Tibial artery (tissue), 4 donors: ENCODE measurements at regions not wholly inside any gene's neighbourhood (a gene's known extent, or its start where the extent isn't known, plus 50 kb on each side); places are given as distances from the start of the nearest gene placed in this dataset.

Experiments used
- DNase-seq, 2 donors: peaks; one replicate each; pipeline ENCODE4 v3.0.0-alpha.2; 2019
- H3K27ac ChIP-seq, 2 donors: fragments of 200-600 bp; sonication (generic) in 1 of 2; 1 replicate in 1 of 2; 2 replicates in 1 of 2; pipeline ENCODE4 v1.5.1; 2018 to 2019; ENCODE audit warnings: mild to moderate bottlenecking in 1 of 2
- H3K27me3 ChIP-seq, 2 donors: fragments of 200-600 bp; sonication (generic) in 1 of 2; one replicate each; pipeline versions ENCODE4 v1.5.1 to v1.6.0; 2016 to 2019
- H3K36me3 ChIP-seq, 3 donors: fragments of 200-600 bp; sonication (generic) in 2 of 3; one replicate each; pipeline ENCODE4 v1.5.1; 2016 to 2019; ENCODE audit warnings: mild to moderate bottlenecking in 2 of 3
- H3K4me1 ChIP-seq, 4 donors: fragments of 200-600 bp; sonication (generic) in 2 of 4; 1 replicate in 3 of 4; 2 replicates in 1 of 4; pipeline ENCODE4 v1.5.1; 2016 to 2019
- H3K4me3 ChIP-seq, 2 donors: fragments of 200-600 bp; sonication (generic) in 1 of 2; 1 replicate in 1 of 2; 2 replicates in 1 of 2; pipeline ENCODE4 v1.5.1; 2018 to 2019; ENCODE audit warnings: mild to moderate bottlenecking in 2 of 2
- H3K9me3 ChIP-seq, 3 donors: fragments of 200-600 bp; sonication (generic) in 1 of 3; one replicate each; pipeline ENCODE4 v1.5.1; 2016 to 2019
- intact Hi-C: fragments of 100-400 bp; cut with DNase I; formaldehyde crosslinking; loops from one replicate; pipeline ENCODE4 v1.15.0; 2023; ENCODE audit warnings: low total_unique reads
- TF ChIP-seq, protein P1 (sequence below), 2 experiments: fragments of 200-600 bp in 1 of 2; fragments of 450-650 bp in 1 of 2; IDR thresholded peaks; one replicate each; pipeline ENCODE4 v1.5.1; 2017 to 2019; ENCODE audit warnings: antibody characterized with exemption in 2 of 2, mild to moderate bottlenecking in 1 of 2, moderate library complexity in 1 of 2

DNA sequence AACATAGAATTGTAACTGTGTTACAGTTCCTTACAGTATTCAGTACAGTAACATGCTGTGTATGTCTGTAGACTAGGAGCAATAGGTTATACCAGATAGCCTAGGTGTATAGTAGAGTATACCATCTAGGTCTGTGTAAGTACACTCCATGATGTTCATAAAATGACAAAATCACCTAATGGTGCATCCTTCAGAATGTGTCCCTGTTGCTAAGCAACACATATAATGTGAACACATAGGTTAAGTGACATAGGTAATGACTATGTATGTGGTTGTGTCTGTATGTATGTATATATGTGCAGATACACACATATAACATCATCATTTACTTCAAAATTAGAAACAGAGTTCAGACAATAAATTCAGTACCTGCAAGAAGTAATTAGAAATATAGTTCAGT lies 146.8 kb upstream of the GAP43 start:
- TF ChIP-seq, protein P1, sequence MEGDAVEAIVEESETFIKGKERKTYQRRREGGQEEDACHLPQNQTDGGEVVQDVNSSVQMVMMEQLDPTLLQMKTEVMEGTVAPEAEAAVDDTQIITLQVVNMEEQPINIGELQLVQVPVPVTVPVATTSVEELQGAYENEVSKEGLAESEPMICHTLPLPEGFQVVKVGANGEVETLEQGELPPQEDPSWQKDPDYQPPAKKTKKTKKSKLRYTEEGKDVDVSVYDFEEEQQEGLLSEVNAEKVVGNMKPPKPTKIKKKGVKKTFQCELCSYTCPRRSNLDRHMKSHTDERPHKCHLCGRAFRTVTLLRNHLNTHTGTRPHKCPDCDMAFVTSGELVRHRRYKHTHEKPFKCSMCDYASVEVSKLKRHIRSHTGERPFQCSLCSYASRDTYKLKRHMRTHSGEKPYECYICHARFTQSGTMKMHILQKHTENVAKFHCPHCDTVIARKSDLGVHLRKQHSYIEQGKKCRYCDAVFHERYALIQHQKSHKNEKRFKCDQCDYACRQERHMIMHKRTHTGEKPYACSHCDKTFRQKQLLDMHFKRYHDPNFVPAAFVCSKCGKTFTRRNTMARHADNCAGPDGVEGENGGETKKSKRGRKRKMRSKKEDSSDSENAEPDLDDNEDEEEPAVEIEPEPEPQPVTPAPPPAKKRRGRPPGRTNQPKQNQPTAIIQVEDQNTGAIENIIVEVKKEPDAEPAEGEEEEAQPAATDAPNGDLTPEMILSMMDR (IDR thresholded peaks at IDR 0.05) = no peak
- Histone ChIP-seq H3K27ac (no peak overlapping the region), H3K27me3 (no peaks in the 10 kb centered on the region), H3K9me3 (no peaks in the 10 kb centered on the region), H3K4me3 (no peak overlapping the region), H3K36me3 (no peaks in the 10 kb centered on the region), H3K4me1 (no peaks in the 10 kb centered on the region)
- no peak for DNase-seq
- intact Hi-C loops = loop anchor here (10.0 kb wide), 1 partner anchor 1862 kb away; no protein-coding TSS in a partner anchor

DNA sequence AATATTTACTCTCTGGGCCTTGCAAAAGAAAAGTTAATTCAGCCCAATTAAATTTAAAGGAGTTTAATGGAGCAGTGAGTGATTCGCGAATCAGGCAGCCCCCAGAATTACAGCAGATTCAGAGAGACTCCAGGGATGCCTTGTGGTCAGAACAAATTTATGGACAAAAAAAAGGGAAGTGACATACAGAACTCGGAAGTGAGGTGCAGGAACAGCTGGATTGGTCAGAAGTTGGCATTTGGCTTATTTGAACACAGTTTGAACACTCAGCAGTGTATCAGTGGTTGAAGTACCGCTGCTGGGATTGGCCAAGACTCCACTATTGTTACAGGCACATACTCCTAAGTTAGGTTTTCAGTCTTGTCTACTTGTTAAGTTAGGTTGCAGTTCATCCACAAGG lies 145.0 kb upstream of the GAP43 start:
- Histone ChIP-seq H3K4me3 (no peak overlapping the region), H3K36me3 (no peaks in the 10 kb centered on the region), H3K27me3 (no peaks in the 10 kb centered on the region), H3K27ac (no peak overlapping the region), H3K9me3 (no peaks in the 10 kb centered on the region), H3K4me1 (no peaks in the 10 kb centered on the region)
- no peak for DNase-seq
- TF ChIP-seq, protein P1 (IDR thresholded peaks at IDR 0.05) = no peak
- intact Hi-C loops = loop anchor here (10.0 kb wide), 1 partner anchor 1864 kb away; no protein-coding TSS in a partner anchor

DNA sequence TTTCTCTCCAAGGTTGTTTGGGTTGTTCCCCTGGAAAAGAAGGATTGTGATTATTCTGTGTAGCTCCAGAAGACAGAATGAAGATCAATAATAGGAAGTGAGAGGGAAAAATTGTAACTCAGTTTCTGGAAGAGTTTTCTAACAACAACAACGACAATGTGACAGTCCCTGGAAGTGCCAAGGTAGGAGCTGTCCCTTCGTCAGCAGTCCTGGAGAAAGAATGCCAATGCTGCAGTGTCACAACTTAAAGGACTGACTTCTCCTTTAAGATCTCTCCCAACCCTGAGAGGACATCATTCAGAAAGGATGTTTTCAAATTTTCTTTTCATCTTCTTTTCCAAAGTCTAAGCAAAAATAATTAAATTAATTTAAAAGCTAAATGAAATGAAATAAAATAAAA lies 136.4 kb upstream of the GAP43 start:
- no peaks in the 10 kb centered on the region for H3K4me1 ChIP-seq
- no peaks in the 10 kb centered on the region for H3K27me3 ChIP-seq
- no peaks in the 10 kb centered on the region for H3K36me3 ChIP-seq
- no peaks in the 10 kb centered on the region for H3K9me3 ChIP-seq
- TF ChIP-seq, protein P1 (IDR thresholded peaks at IDR 0.05) = no peak
- no peak overlapping the region for H3K4me3 ChIP-seq
- intact Hi-C loops = no loop called here
- DNase-seq = no peak
- H3K27ac ChIP-seq = no peak overlapping the region

DNA sequence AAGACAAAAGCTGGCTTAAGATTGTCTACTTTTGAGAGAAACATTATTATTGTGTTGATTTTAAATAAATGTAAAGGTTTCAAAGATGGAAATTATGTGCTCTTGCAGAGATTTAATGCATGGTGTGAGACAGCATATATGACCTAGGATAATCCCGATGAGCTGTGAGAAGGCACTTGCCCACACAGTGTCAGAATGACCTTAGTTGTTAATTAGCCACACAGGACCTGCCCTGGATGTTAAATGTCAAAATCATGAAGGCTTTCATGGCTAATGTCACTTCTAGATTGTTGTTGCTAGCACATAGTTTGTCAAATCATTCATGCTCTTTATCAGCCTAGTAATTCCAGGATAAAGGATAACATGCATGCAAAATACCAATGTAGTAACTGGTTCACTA lies 135.3 kb upstream of the GAP43 start:
- Histone ChIP-seq H3K4me1 (no peaks in the 10 kb centered on the region), H3K9me3 (no peaks in the 10 kb centered on the region), H3K36me3 (no peaks in the 10 kb centered on the region), H3K4me3 (no peak overlapping the region), H3K27me3 (no peaks in the 10 kb centered on the region), H3K27ac (no peak overlapping the region)
- intact Hi-C loops = no loop called here
- TF ChIP-seq, protein P1 (IDR thresholded peaks at IDR 0.05) = no peak
- no peak for DNase-seq

DNA sequence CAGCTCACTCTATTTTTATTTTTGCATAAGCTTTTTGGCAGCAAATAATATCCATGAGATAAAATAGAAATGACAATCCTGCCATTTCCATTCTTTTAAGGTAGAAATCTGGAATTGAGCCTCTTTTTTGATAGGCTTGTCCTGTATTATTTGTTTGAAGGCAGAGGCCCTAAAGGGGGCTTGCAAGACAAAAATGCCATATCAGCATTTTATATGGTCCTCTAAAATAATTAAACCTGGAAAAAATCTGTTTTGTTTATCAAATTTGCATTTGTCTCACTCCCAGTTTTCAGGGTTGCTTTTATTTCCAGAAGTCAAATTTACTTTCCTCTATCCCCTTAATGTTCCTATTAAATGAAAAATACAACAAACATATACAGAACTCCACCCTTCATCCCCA lies 134.9 kb upstream of the GAP43 start:
- no peak for DNase-seq
- Histone ChIP-seq H3K36me3 (no peaks in the 10 kb centered on the region), H3K9me3 (no peaks in the 10 kb centered on the region), H3K27me3 (no peaks in the 10 kb centered on the region), H3K4me3 (no peak overlapping the region), H3K4me1 (no peaks in the 10 kb centered on the region), H3K27ac (no peak overlapping the region)
- TF ChIP-seq, protein P1 (IDR thresholded peaks at IDR 0.05) = no peak
- intact Hi-C loops = no loop called here

DNA sequence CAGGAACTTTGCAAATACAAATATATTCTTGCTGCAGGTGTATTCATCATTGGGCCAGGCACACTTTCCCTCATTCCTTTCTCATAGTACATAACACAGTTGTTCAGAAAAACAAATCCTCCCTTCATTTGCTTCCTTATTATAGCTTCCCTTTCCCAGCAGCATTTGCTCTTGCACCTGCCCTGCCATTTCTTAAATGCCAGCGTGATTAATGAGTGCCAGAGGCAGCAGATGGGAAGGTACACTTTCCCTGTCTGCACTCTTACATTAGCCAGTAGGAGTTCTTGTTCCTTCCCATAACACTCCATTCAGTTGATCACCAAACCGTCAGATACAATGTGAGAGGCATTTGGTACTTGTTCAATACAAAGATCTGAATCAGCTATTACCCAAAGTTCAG lies 128.5 kb upstream of the GAP43 start:
- Histone ChIP-seq H3K36me3 (no peaks in the 10 kb centered on the region), H3K27me3 (no peaks in the 10 kb centered on the region), H3K4me1 (no peaks in the 10 kb centered on the region), H3K27ac (no peak overlapping the region), H3K4me3 (no peak overlapping the region), H3K9me3 (no peaks in the 10 kb centered on the region)
- TF ChIP-seq, protein P1 (IDR thresholded peaks at IDR 0.05) = no peak
- intact Hi-C loops = no loop called here
- no peak for DNase-seq
